Kidney (tissue), 13 donors: ENCODE measurements at regions not wholly inside any gene's neighbourhood (a gene's known extent, or its start where the extent isn't known, plus 50 kb on each side); places are given as distances from the start of the nearest gene placed in this dataset.

ENCODE experiments used
- DNase-seq, 5 donors: peaks; one replicate each; pipeline ENCODE4 v3.0.0-alpha.2; 2013 to 2020
- FAIRE-seq: peaks from 2 replicates; lab custom pipeline; 2012; peaks lifted over from hg19 to GRCh38; lab: Jason Lieb, UNC
- H3K27ac ChIP-seq, 2 donors: one replicate each; pipeline ENCODE4 v1.7.0; 2013; ENCODE audit warnings: low read depth in 2 of 2, low read length in 2 of 2, inconsistent platforms in 1 of 2
- H3K27me3 ChIP-seq: one replicate; pipeline ENCODE4 v1.7.1; 2013; ENCODE audit warnings: low read length, inconsistent platforms; ENCODE audit not compliant: control insufficient read depth, insufficient read depth
- H3K36me3 ChIP-seq, 3 donors: one replicate each; pipeline versions ENCODE4 v1.7.0 to v1.7.1; 2013; ENCODE audit warnings: low read length in 3 of 3, control low read depth in 1 of 3, inconsistent platforms in 1 of 3; ENCODE audit not compliant: insufficient read depth in 3 of 3, control insufficient read depth in 2 of 3
- H3K4me1 ChIP-seq, 3 donors: one replicate each; pipeline versions ENCODE4 v1.7.0 to v1.7.1; 2013; ENCODE audit warnings: low read length in 3 of 3, inconsistent platforms in 1 of 3, low read depth in 1 of 3; ENCODE audit not compliant: control insufficient read depth in 2 of 3, insufficient read depth in 2 of 3
- H3K4me3 ChIP-seq, 3 donors: one replicate each; pipeline versions ENCODE4 v1.7.0 to v1.8.1; 2013; ENCODE audit warnings: low read length in 3 of 3, control low read depth in 1 of 3, inconsistent platforms in 1 of 3
- H3K9ac ChIP-seq, 3 donors: one replicate each; pipeline versions ENCODE4 v1.7.0 to v1.7.1; 2013; ENCODE audit warnings: low read length in 3 of 3, control low read depth in 1 of 3, inconsistent platforms in 1 of 3
- H3K9me3 ChIP-seq, 3 donors: one replicate each; pipeline versions ENCODE4 v1.7.0 to v1.7.1; 2013; ENCODE audit warnings: low read length in 3 of 3, control low read depth in 1 of 3, inconsistent platforms in 1 of 3; ENCODE audit not compliant: control insufficient read depth in 2 of 3, insufficient read depth in 1 of 3
- intact Hi-C: fragments of 100-400 bp; cut with DNase I; formaldehyde crosslinking; loops from one replicate; pipeline ENCODE4 v1.11.1; 2022
- TF ChIP-seq, protein P1 (sequence below): IDR thresholded peaks from 3 replicates; pipeline ENCODE4 v1.5.1; 2012; ENCODE audit warnings: mild to moderate bottlenecking, moderate library complexity, borderline replicate concordance; ENCODE audit not compliant: insufficient read depth; ENCODE audit errors: extremely low read depth
- donor health status: control.
- donor health status: control.
- donor health status: control.
- donor health status: control.
- donor health status: control.
- donor health status: DM: yes; HTN: yes; CAD: no.
- donor health status: Normal renal cell carcinoma (clear cell type).

DNA sequence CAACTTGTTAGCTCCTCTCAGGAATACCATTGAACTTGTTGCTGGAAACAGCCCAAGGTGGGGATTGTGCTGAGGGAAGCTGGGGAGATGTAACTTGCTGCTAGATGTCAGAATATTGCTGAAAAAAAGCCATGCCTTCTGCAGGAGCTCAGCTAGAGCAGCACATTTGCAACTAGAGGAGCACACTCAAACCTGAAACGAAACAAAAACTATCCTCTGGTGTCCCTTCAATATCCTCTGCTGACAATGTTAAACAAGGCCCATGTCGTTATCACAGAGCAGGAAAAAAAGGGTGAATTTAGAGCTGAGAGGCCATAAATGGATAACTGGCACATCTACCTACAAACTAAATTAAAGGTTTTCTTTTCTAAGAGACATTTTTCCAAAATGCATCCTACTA is 53.7 kb upstream of the MACC1 start:
- DNase-seq (no peak), FAIRE-seq (no peak)
- intact Hi-C loops, result no loop called here
- Histone ChIP-seq H3K9ac (no peak overlapping the region), H3K27ac (no peak overlapping the region), H3K36me3 (no peaks in the 10 kb centered on the region), H3K9me3 (no peaks in the 10 kb centered on the region), H3K4me1 (no peaks in the 10 kb centered on the region), H3K4me3 (no peak overlapping the region), H3K27me3 (no peaks in the 10 kb centered on the region)
- TF ChIP-seq, protein P1, sequence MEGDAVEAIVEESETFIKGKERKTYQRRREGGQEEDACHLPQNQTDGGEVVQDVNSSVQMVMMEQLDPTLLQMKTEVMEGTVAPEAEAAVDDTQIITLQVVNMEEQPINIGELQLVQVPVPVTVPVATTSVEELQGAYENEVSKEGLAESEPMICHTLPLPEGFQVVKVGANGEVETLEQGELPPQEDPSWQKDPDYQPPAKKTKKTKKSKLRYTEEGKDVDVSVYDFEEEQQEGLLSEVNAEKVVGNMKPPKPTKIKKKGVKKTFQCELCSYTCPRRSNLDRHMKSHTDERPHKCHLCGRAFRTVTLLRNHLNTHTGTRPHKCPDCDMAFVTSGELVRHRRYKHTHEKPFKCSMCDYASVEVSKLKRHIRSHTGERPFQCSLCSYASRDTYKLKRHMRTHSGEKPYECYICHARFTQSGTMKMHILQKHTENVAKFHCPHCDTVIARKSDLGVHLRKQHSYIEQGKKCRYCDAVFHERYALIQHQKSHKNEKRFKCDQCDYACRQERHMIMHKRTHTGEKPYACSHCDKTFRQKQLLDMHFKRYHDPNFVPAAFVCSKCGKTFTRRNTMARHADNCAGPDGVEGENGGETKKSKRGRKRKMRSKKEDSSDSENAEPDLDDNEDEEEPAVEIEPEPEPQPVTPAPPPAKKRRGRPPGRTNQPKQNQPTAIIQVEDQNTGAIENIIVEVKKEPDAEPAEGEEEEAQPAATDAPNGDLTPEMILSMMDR, result no peak

DNA sequence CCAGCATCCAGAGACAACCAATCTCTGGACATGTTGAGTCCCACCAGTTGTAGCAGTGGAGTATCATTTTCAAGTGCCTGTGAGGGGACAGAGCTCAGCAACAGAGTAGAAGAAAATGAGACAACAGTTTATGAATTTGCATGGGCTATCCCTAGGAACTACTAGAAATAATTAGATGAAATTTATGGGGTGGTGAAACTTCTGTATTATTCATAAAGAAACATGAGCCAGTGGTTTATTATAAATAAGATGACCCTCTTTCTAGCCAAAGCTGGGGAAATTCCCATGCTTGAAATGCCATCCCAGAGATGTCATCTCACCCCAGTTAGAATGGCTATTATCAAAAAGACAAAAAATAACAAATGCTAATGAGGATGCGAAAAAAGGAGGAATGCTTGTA is 55.1 kb upstream of the ITGB8 start:
- TF ChIP-seq, protein P1, result no peak
- FAIRE-seq (no peak), DNase-seq (no peak)
- Histone ChIP-seq H3K9me3 (no peaks in the 10 kb centered on the region), H3K36me3 (no peaks in the 10 kb centered on the region), H3K9ac (no peak overlapping the region), H3K27ac (no peak overlapping the region), H3K4me3 (no peak overlapping the region), H3K27me3 (no peaks in the 10 kb centered on the region), H3K4me1 (no peaks in the 10 kb centered on the region)
- intact Hi-C loops, result no loop called here

DNA sequence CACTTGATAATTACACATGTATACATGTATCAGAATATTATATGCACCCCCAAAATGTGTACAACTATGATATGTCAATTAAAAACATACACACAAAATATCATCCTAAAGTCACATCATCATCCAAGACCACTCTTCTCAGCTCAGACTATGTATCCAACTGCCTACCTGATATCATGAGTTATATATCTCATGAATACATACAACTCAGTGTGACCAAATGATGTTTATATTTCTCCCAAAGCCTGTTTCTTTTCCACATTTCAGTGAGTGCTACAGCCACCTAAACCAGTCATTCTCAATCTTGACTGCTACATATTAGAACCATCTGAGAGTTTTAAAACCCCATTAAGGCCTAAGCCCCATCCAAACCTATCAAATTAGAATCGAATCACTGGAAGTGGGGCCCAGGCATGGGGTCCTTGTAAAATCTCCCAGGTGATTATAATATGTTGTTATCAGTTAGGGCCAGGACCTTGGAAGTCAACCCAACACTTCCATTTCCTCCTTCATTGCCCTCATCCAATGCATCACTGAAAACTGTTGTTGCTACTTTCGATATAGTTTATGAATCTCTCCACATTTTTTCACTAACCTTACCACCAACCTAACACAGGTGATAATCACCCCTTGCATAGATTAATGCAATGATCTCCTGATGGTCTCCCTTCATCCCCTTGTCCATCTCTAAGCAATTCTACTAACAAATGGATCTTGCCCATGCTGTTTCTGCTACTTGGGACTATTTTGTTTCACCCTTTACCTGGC is 53.8 kb upstream of the ITGB8 start:
- intact Hi-C loops, result no loop called here
- H3K4me1 ChIP-seq, result no peaks in the 10 kb centered on the region

More for the DNA sequence above, 53.8 kb upstream of the ITGB8 start:
- TF ChIP-seq, protein P1, result no peak
- Histone ChIP-seq H3K27me3 (no peaks in the 10 kb centered on the region), H3K27ac (no peak overlapping the region), H3K4me3 (no peak overlapping the region), H3K36me3 (no peaks in the 10 kb centered on the region), H3K9me3 (no peaks in the 10 kb centered on the region), H3K9ac (no peak overlapping the region)
- DNase-seq (no peak), FAIRE-seq (no peak)
